ENCODE measurements at regions not wholly inside any gene's neighbourhood (a gene's known extent, or its start where the extent isn't known, plus 50 kb on each side); places are given as distances from the start of the nearest gene placed in this dataset.

DNA sequence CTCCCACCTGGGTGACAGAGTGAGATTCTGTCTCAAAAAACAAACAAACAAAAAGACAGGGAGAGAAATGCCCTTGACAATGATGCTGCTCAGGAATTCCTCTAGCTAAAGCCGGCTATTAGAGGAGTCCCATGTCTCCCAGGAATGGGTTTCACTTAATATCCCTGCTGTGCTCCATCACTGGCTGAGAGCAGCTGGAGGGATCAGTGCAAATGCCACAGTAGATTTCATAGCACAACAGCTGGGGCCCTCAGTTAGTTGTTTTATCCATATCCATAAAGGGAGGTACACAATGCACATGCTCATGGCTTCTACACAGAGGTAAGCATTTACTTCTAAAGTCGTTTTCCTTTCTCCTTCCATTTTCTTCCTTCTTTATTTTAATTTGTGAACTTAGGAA lies 742.0 kb upstream of the POU3F2 start:
- Histone ChIP-seq H3K4me3 (no peak overlapping the region), H3K27ac (no peak overlapping the region), H3K36me3 (no peaks in the 10 kb centered on the region), H3K9me3 (peaks cover 3% of the 10 kb centered on the region), H3K27me3 (no peaks in the 10 kb centered on the region), H3K4me1 (no peaks in the 10 kb centered on the region)
- DNase-seq (ENCODE audit: low spot score in 2 of 2), result no peak
- 72% methylated on average over 2 of the region's 2 CpGs for WGBS
- TF ChIP-seq POLR2A (IDR thresholded peaks at IDR 0.05), result no peak
- no peak for TF ChIP-seq EP300 (IDR thresholded peaks at IDR 0.05)
- TF ChIP-seq, protein P1, sequence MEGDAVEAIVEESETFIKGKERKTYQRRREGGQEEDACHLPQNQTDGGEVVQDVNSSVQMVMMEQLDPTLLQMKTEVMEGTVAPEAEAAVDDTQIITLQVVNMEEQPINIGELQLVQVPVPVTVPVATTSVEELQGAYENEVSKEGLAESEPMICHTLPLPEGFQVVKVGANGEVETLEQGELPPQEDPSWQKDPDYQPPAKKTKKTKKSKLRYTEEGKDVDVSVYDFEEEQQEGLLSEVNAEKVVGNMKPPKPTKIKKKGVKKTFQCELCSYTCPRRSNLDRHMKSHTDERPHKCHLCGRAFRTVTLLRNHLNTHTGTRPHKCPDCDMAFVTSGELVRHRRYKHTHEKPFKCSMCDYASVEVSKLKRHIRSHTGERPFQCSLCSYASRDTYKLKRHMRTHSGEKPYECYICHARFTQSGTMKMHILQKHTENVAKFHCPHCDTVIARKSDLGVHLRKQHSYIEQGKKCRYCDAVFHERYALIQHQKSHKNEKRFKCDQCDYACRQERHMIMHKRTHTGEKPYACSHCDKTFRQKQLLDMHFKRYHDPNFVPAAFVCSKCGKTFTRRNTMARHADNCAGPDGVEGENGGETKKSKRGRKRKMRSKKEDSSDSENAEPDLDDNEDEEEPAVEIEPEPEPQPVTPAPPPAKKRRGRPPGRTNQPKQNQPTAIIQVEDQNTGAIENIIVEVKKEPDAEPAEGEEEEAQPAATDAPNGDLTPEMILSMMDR (IDR thresholded peaks at IDR 0.05), result no peak
- no peak for TF ChIP-seq POLR2AphosphoS5 (IDR thresholded peaks at IDR 0.05)

DNA sequence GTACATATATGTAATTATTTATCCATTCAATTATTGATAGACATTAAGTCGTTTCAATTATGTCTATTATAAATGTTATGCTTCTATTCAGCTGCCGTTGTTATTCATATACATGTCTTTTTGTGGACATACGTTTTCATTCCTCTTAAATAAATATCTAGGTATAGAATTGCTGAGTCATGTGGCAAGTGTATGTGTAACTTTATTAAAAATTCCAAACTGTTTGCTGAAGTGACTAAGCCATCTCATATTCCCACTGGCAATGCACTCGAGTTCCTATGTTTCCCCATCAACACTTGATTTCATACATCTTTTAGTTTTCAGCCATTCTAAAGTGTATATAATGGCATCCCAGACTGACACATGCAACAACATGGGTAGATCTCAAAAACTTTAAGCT lies 739.7 kb upstream of the POU3F2 start:
- no peak for DNase-seq (ENCODE audit: low spot score in 2 of 2)
- TF ChIP-seq POLR2A (IDR thresholded peaks at IDR 0.05) (no peak), EP300 (IDR thresholded peaks at IDR 0.05) (no peak), POLR2AphosphoS5 (IDR thresholded peaks at IDR 0.05) (no peak)
- TF ChIP-seq, protein P1 (IDR thresholded peaks at IDR 0.05), result no peak
- H3K4me3 ChIP-seq, result no peak overlapping the region
- 80% methylated on average over 4 of the region's 4 CpGs for WGBS
- no peaks in the 10 kb centered on the region for H3K27me3 ChIP-seq
- H3K4me1 ChIP-seq, result no peaks in the 10 kb centered on the region
- no peaks in the 10 kb centered on the region for H3K36me3 ChIP-seq
- peaks cover 3% of the 10 kb centered on the region for H3K9me3 ChIP-seq
- no peak overlapping the region for H3K27ac ChIP-seq

DNA sequence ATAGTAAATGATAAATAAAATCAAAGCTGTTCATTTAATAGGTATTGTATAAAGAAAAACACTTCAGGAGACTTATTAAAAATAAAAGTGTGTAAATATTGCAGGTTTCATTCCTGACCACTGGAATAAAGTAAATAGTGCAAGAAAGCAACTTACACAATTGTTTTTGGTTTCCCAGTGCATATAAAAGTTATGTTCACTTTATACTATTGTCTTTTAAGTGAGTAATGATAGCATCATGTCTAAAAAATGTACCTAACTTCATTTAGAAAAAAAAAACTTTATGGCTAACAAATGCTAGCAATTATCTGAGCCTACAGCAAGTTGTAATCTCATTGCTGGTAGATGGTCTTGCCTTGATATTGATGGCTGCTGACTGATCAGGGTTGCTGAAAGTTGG lies 726.6 kb upstream of the POU3F2 start:
- H3K36me3 ChIP-seq, result no peaks in the 10 kb centered on the region
- TF ChIP-seq, protein P1 (IDR thresholded peaks at IDR 0.05), result no peak
- TF ChIP-seq POLR2AphosphoS5 (IDR thresholded peaks at IDR 0.05), result no peak
- no peak for TF ChIP-seq POLR2A (IDR thresholded peaks at IDR 0.05)
- TF ChIP-seq EP300 (IDR thresholded peaks at IDR 0.05), result no peak
- H3K4me1 ChIP-seq, result no peaks in the 10 kb centered on the region
- no peak overlapping the region for H3K27ac ChIP-seq
- DNase-seq (ENCODE audit: low spot score in 2 of 2), result no peak
- H3K4me3 ChIP-seq, result no peak overlapping the region
- H3K27me3 ChIP-seq, result no peaks in the 10 kb centered on the region
- H3K9me3 ChIP-seq, result no peaks in the 10 kb centered on the region

DNA sequence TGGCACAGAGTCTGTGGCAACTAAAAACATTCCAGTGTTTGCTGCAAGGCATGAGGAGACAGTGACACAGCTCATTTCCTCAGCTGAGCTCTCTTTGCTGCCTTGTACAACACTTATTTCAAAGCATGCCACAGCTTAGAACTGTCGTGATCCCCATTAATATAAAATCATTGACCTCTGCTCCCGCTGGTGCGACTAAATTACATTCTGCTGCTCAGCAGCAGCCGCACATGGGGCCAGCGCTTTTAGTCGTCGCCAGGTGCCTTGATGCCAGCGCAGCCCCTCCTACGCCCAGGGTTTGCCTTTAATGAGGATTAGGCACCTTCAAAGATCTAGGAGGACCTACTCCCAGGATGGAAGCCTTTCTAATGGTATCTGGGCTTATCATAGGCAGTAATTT lies 717.9 kb upstream of the POU3F2 start:
- no peaks in the 10 kb centered on the region for H3K36me3 ChIP-seq
- H3K9me3 ChIP-seq, result no peaks in the 10 kb centered on the region
- no peak overlapping the region for H3K27ac ChIP-seq
- H3K4me1 ChIP-seq, result no peaks in the 10 kb centered on the region
- no peak overlapping the region for H3K4me3 ChIP-seq
- no peaks in the 10 kb centered on the region for H3K27me3 ChIP-seq
- DNase-seq (ENCODE audit: low spot score in 2 of 2), result no peak
- 84% methylated on average over 9 of the region's 9 CpGs for WGBS
- TF ChIP-seq EP300 (IDR thresholded peaks at IDR 0.05) (no peak), POLR2AphosphoS5 (IDR thresholded peaks at IDR 0.05) (no peak), POLR2A (IDR thresholded peaks at IDR 0.05) (no peak)
- TF ChIP-seq, protein P1 (IDR thresholded peaks at IDR 0.05), result no peak

DNA sequence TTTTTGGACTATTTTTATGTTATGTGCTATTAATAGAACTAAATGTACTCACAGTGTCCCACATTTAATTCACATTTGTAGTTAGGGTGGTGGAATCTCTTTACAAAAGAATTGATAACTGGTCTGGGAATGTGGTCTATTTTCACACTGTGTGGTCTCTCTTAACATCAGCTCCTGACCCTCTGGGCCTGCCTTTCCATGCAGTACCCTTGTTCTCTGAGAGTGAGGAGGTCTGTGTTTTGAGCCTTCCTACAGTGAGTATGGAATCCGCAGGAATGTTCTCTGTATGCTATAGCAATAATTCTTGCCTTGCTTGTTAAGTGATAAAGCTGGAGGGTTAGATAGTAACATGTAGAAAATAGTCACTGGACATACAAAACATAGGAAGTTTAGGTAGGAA lies 717.3 kb upstream of the POU3F2 start:
- no peak overlapping the region for H3K4me3 ChIP-seq

DNA sequence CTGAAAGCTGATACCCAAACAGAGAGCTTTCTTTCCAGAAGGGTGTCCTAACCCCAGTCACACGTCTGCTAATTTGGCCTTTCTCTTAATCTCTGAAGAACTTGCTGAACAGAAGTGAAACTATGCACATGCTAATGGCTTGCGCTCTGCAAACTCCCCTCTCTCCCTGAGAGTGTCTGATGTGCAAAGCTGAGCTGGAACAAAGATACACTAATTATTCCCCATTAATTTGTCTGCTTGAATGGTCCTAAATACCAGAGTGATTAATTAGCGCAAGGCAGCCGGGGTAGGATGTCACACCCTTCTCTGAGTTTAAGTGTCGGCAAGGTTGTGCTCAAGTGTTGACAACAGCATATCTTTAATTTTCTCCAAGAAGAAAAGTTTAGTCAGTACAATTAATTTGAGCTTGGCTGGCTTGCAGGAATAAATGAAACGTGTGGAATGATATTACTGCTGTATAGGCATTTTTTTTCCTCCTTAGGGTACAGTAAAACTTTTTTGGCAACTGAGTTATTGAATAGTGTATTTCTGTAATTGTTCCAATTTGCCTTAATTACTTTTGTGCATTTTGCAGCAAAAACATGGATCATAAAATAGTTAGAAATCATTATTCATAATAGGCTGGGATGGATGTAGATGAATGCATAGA lies 715.9 kb upstream of the POU3F2 start:
- WGBS, result 24% methylated on average over 6 of the region's 6 CpGs

More for the DNA sequence above, 717.3 kb upstream of the POU3F2 start:
- WGBS, result 74% methylated on average over 1 of the region's 1 CpG
- no peak for DNase-seq (ENCODE audit: low spot score in 2 of 2)
- Histone ChIP-seq H3K9me3 (no peaks in the 10 kb centered on the region), H3K27me3 (no peaks in the 10 kb centered on the region), H3K27ac (no peak overlapping the region), H3K36me3 (no peaks in the 10 kb centered on the region), H3K4me1 (no peaks in the 10 kb centered on the region)
- TF ChIP-seq POLR2AphosphoS5 (IDR thresholded peaks at IDR 0.05) (no peak), EP300 (IDR thresholded peaks at IDR 0.05) (no peak), POLR2A (IDR thresholded peaks at IDR 0.05) (no peak)

More for the DNA sequence above, 715.9 kb upstream of the POU3F2 start:
- no peak for DNase-seq (ENCODE audit: low spot score in 2 of 2)
- no peaks in the 10 kb centered on the region for H3K9me3 ChIP-seq
- no peaks in the 10 kb centered on the region for H3K27me3 ChIP-seq
- peak overlapping the region; percentile 16 for H3K4me3 ChIP-seq
- H3K27ac ChIP-seq, result no peak overlapping the region
- no peaks in the 10 kb centered on the region for H3K36me3 ChIP-seq
- H3K4me1 ChIP-seq, result no peaks in the 10 kb centered on the region
- TF ChIP-seq POLR2A (IDR thresholded peaks at IDR 0.05) (no peak), POLR2AphosphoS5 (IDR thresholded peaks at IDR 0.05) (no peak), EP300 (IDR thresholded peaks at IDR 0.05) (no peak)
- TF ChIP-seq, protein P1 (IDR thresholded peaks at IDR 0.05), result no peak
